H1 (cell line): ENCODE measurements at regions not wholly inside any gene's neighbourhood (a gene's known extent, or its start where the extent isn't known, plus 50 kb on each side); places are given as distances from the start of the nearest gene placed in this dataset.

Experiments
- CREB1 ChIP-seq: IDR thresholded peaks from 2 replicates; pipeline ENCODE4 v1.6.1; 2012; ENCODE audit warnings: inconsistent platforms
- KDM4A ChIP-seq: IDR thresholded peaks from one replicate; pipeline ENCODE4 v1.7.1; 2012; ENCODE audit warnings: low read depth, mild to moderate bottlenecking, moderate library complexity, low read length, inconsistent platforms; ENCODE audit not compliant: severe bottlenecking
- SAP30 ChIP-seq: fragments of 300-600 bp; sonication (generic); IDR thresholded peaks from 2 replicates; pipeline ENCODE4 v1.7.1; 2012; ENCODE audit warnings: low read length, moderate library complexity, mild to moderate bottlenecking, inconsistent platforms; ENCODE audit not compliant: insufficient read depth, insufficient replicate concordance
- SRF ChIP-seq: IDR thresholded peaks from 2 replicates; pipeline ENCODE4 v1.6.1; 2011; ENCODE audit warnings: mild to moderate bottlenecking, low read depth, low read length, moderate library complexity

DNA sequence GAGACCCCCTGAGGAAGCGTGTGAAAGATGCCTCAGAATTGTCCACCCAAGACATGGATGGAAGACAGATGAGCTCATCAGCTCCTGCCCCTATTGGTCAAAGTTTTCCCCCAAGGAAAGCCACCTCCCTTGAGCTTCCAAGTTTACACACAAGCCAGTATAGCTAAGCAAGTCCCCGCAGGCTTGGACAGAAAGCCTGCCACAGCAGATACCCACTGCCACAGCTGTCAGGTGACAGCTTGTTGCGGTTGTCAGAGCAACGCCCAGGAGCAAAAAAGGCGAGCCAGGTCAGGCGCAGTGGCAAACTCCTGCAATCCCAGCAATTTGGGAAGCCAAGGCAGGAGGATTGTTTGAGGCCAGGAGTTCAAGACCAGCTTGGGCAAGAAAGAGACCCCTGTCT lies 60.9 kb upstream of the IFNAR2 start (continued):
- TF ChIP-seq SAP30 = no peak
- no peak for TF ChIP-seq CREB1
- TF ChIP-seq KDM4A = no peak
- TF ChIP-seq SRF = no peak
- TF ChIP-seq, all 59 proteins: peak for 0
